ENCODE measurements at regions not wholly inside any gene's neighbourhood (a gene's known extent, or its start where the extent isn't known, plus 50 kb on each side); places are given as distances from the start of the nearest gene placed in this dataset.

DNA sequence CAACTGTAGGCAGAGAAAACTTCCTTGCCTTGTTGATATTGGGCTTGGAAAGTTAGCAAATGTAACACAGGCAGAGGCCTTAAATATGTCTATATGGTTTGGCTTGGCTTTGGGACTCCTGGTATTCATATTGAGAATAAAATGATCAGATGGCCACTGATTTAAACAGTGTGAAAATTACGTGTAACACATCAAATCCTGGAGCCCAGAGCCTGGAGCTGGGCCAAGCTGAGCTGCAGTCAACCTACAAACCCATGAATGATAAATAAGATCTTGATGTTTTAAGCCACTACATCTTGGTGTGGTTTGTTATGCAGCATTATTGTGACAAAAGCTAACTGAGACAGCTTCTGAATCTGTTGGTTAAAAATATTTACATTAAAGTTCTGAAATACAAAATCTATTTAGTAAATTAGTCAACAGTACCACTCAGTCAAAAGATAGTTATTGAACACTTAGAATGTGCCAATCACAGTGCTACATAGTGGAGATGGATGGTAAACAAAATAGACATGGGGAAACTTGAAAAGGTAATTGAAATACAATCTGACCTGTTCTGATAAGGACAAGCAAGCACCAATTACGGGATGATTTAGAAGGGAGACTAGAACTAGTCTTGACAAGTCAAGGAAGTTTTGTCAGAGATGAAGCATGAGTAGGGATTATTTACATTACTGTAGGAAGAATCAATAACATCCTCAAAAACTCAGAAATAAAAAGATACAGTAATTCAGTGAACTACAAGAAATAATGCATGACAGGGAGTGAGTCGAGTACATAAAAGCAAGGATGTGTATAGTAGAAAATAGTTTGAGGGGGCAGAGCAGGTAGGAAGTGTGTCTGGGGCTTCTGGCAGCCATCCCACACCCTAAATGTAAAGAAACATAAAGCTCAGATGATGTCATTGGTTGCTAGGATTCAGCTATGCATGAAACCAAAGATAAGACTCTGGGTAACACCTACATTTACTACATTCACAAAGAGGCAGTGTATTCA, 157.7 kb downstream of the HNMT start:
- Histone ChIP-seq H4K20me1 (ENCODE audit: insufficient read depth) (no peaks in the 10 kb centered on the region), H2AFZ (no peak overlapping the region), H3K79me2 (ENCODE audit: low read depth) (no peaks in the 10 kb centered on the region), H3K27me3 (ENCODE audit: insufficient read depth, low read depth) (no peaks in the 10 kb centered on the region), H3K4me1 (replicated peaks; ENCODE audit: insufficient read depth) (peaks cover 14% of the 10 kb centered on the region; the same call in 1 of the 2 replicates), H3K4me3 (no peak overlapping the region), H3K4me2 (no peak overlapping the region), H3K9me3 (ENCODE audit: insufficient read depth, low read depth) (no peaks in the 10 kb centered on the region), H3K9me2 (ENCODE audit: insufficient read depth) (no peaks in the 10 kb centered on the region), H3K27ac (no peak overlapping the region), H3K36me3 (ENCODE audit: low read depth) (no peaks in the 10 kb centered on the region), H3F3A (ENCODE audit: insufficient read depth, low read depth) (peaks cover 12% of the 10 kb centered on the region; the same call in 1 of the 2 replicates)
- no TSS peak for BruUV-seq (replicated peaks)
- peak in 1 of 2 experiments; percentile 69 for DNase-seq
- POLR2A ChIA-PET (ENCODE audit: unreplicated experiment) = no interaction called here
- intact Hi-C loops (cut with micrococcal nuclease; ENCODE audit: unreplicated experiment) = no loop called here
- TF ChIP-seq, protein P1, sequence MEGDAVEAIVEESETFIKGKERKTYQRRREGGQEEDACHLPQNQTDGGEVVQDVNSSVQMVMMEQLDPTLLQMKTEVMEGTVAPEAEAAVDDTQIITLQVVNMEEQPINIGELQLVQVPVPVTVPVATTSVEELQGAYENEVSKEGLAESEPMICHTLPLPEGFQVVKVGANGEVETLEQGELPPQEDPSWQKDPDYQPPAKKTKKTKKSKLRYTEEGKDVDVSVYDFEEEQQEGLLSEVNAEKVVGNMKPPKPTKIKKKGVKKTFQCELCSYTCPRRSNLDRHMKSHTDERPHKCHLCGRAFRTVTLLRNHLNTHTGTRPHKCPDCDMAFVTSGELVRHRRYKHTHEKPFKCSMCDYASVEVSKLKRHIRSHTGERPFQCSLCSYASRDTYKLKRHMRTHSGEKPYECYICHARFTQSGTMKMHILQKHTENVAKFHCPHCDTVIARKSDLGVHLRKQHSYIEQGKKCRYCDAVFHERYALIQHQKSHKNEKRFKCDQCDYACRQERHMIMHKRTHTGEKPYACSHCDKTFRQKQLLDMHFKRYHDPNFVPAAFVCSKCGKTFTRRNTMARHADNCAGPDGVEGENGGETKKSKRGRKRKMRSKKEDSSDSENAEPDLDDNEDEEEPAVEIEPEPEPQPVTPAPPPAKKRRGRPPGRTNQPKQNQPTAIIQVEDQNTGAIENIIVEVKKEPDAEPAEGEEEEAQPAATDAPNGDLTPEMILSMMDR (conservative IDR thresholded peaks at IDR 0.05) = no peak
- TF ChIP-seq EZH2 (IDR thresholded peaks at IDR 0.05; ENCODE audit: low read depth) = no peak
- CTCF ChIA-PET = no interaction called here

DNA sequence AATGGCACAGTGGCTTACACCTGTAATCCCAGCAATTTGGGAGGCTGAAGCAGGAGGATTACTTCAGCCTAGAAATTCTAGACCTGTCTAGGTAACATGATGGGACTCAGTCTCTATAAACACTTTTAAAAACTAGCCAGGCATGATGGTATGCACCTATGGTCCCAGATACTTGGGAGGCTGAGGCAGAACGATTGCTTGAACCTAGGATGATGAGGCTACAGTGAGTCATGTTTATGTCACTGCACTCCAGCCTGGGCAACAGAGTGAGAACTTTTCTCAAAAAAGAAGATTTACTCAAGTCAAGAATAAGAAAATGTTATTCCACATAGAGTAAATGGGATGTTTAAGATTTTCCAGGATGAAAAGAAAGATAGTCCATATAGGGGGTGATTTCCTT, 158.6 kb downstream of the HNMT start:
- Histone ChIP-seq H3K27me3 (ENCODE audit: insufficient read depth, low read depth) (no peaks in the 10 kb centered on the region), H3F3A (ENCODE audit: insufficient read depth, low read depth) (peaks cover 12% of the 10 kb centered on the region; the same call in 1 of the 2 replicates), H3K9me2 (ENCODE audit: insufficient read depth) (no peaks in the 10 kb centered on the region), H3K27ac (no peak overlapping the region), H3K4me3 (no peak overlapping the region), H3K4me1 (replicated peaks; ENCODE audit: insufficient read depth) (peaks cover 14% of the 10 kb centered on the region; the same call in 1 of the 2 replicates), H3K79me2 (ENCODE audit: low read depth) (no peaks in the 10 kb centered on the region), H2AFZ (no peak overlapping the region), H3K9me3 (ENCODE audit: insufficient read depth, low read depth) (no peaks in the 10 kb centered on the region), H4K20me1 (ENCODE audit: insufficient read depth) (no peaks in the 10 kb centered on the region), H3K36me3 (ENCODE audit: low read depth) (no peaks in the 10 kb centered on the region), H3K4me2 (no peak overlapping the region)
- intact Hi-C loops (cut with micrococcal nuclease; ENCODE audit: unreplicated experiment) = no loop called here
- no peak for TF ChIP-seq EZH2 (IDR thresholded peaks at IDR 0.05; ENCODE audit: low read depth)
- TF ChIP-seq, protein P1 (conservative IDR thresholded peaks at IDR 0.05) = no peak
- peak in 1 of 2 experiments; percentile 41 for DNase-seq
- ChIA-PET POLR2A (ENCODE audit: unreplicated experiment) (no interaction called here), CTCF (no interaction called here)
- BruUV-seq (replicated peaks) = no TSS peak

DNA sequence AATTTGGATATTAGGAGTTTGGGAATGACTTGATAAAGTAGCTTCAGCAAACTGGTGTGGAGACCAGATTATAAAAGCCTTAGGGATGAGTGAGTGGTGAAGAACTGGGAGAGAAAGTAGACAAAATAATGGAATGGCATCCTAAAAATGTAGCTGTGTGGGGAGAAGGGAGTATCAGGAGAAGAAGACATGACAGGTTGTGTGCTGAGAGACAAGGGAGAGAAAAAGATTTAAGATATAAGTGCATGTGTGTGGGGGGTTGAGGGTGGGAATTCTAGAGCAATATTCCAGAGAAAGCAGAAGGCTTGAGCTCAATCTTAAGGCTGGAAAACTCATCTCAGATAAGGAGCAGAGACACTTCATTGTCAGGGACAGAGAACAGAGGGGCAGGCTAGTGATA, 159.5 kb downstream of the HNMT start:
- TF ChIP-seq, protein P1 (conservative IDR thresholded peaks at IDR 0.05) = no peak
- intact Hi-C loops (cut with micrococcal nuclease; ENCODE audit: unreplicated experiment) = no loop called here
- H3K9me2 ChIP-seq (ENCODE audit: insufficient read depth) = no peaks in the 10 kb centered on the region
- DNase-seq = no peak
- H3K4me1 ChIP-seq (replicated peaks; ENCODE audit: insufficient read depth) = peaks cover 14% of the 10 kb centered on the region; the same call in 1 of the 2 replicates
- no peaks in the 10 kb centered on the region for H3K27me3 ChIP-seq (ENCODE audit: insufficient read depth, low read depth)
- no peaks in the 10 kb centered on the region for H3K36me3 ChIP-seq (ENCODE audit: low read depth)
- BruUV-seq (replicated peaks) = no TSS peak
- no peaks in the 10 kb centered on the region for H4K20me1 ChIP-seq (ENCODE audit: insufficient read depth)
- CTCF ChIA-PET = no interaction called here
- no peak overlapping the region for H3K4me3 ChIP-seq
- no peak overlapping the region for H3K27ac ChIP-seq
- no peaks in the 10 kb centered on the region for H3K79me2 ChIP-seq (ENCODE audit: low read depth)
- no peaks in the 10 kb centered on the region for H3K9me3 ChIP-seq (ENCODE audit: insufficient read depth, low read depth)
- POLR2A ChIA-PET (ENCODE audit: unreplicated experiment) = no interaction called here
- H3K4me2 ChIP-seq = no peak overlapping the region
- no peak overlapping the region for H2AFZ ChIP-seq
- H3F3A ChIP-seq (ENCODE audit: insufficient read depth, low read depth) = peaks cover 12% of the 10 kb centered on the region; the same call in 1 of the 2 replicates
